ENCODE measurements at regions not wholly inside any gene's neighbourhood (a gene's known extent, or its start where the extent isn't known, plus 50 kb on each side); places are given as distances from the start of the nearest gene placed in this dataset.

- no peak for TF ChIP-seq ZNF462 (CRISPR knock-in tag; IDR thresholded peaks at IDR 0.05)
Observed at GRCh38 chr3:147538034-147538433, 128.9 kb downstream of the ZIC1 start (continued).

- H3F3A ChIP-seq (replicated peaks; ENCODE audit: low read depth) = no peaks in the 10 kb centered on the region
- Mint-ChIP-seq H3K9me3 (peaks cover 7% of the 10 kb centered on the region), H3K4me3 (no peak overlapping the region), H3K36me3 (ENCODE audit: low read depth) (no peaks in the 10 kb centered on the region; the same call in 2 of the 3 replicates), H3K4me1 (no peaks in the 10 kb centered on the region), H3K27ac (no peak overlapping the region), H3K27me3 (ENCODE audit: insufficient read depth, low read depth, poor library complexity) (no peaks in the 10 kb centered on the region)
- H3K36me3 ChIP-seq (ENCODE audit: insufficient read depth) = peaks cover 7% of the 10 kb centered on the region; the same call in 1 of the 2 replicates
- no peaks in the 10 kb centered on the region for H3K27me3 ChIP-seq (ENCODE audit: insufficient read depth)
- ATAC-seq (no peak), DNase-seq (ENCODE audit: low spot score) (no peak)
- H4K20me1 ChIP-seq (replicated peaks; ENCODE audit: insufficient read depth) = no peaks in the 10 kb centered on the region
- no peak overlapping the region for H3K4me2 ChIP-seq
- no peak overlapping the region for H3K4me3 ChIP-seq
- no peak overlapping the region for H3K27ac ChIP-seq (ENCODE audit: low read depth)
- no peak overlapping the region for H2AFZ ChIP-seq
- no peaks in the 10 kb centered on the region for H3K79me2 ChIP-seq (replicated peaks; ENCODE audit: insufficient read depth)
- no peaks in the 10 kb centered on the region for H3K4me1 ChIP-seq (ENCODE audit: insufficient read depth)
- no peaks in the 10 kb centered on the region for H3K9me2 ChIP-seq (ENCODE audit: insufficient read depth)
- TF ChIP-seq EZH2 (IDR thresholded peaks at IDR 0.05; ENCODE audit: low read depth, unreplicated experiment) = no peak
- no peak for TF ChIP-seq NANOG (IDR thresholded peaks at IDR 0.05; ENCODE audit: borderline replicate concordance)
- TF ChIP-seq CREB1 (CRISPR knock-in tag; IDR thresholded peaks at IDR 0.05; ENCODE audit: low read depth) = no peak
- no peak for TF ChIP-seq ZNF462 (CRISPR knock-in tag; IDR thresholded peaks at IDR 0.05)
- TF ChIP-seq REST (IDR thresholded peaks at IDR 0.05; ENCODE audit: unreplicated experiment) = no peak
Observed at GRCh38 chr3:147540921-147541320, 131.8 kb downstream of the ZIC1 start.

Data from GM23338 (cell line).